Fibroblast of skin of right biceps (primary cell): ENCODE measurements at regions not wholly inside any gene's neighbourhood (a gene's known extent, or its start where the extent isn't known, plus 50 kb on each side); places are given as distances from the start of the nearest gene placed in this dataset.

Experiments used
- DNase-seq: peaks from one replicate; pipeline ENCODE4 v3.0.0-alpha.2; 2013

GRCh38 chr14:75371297-75371696 lies 56.5 kb upstream of the JDP2 start:
- DNase-seq: no peak

- DNase-seq: no peak
These were observed 55.6 kb upstream of the JDP2 start for GRCh38 chr14:75372260-75372659.

- no peak for DNase-seq
These were observed 54.7 kb upstream of the JDP2 start for GRCh38 chr14:75373133-75373532.

- DNase-seq: no peak
These were observed 54.2 kb upstream of the JDP2 start for GRCh38 chr14:75373616-75374015.

- DNase-seq: no peak
These were observed 52.9 kb upstream of the JDP2 start for GRCh38 chr14:75374911-75375310.

GRCh38 chr14:75375983-75376382 lies 51.8 kb upstream of the JDP2 start:
- DNase-seq: no peak
